HG02885 (cell line): ENCODE measurements at regions not wholly inside any gene's neighbourhood (a gene's known extent, or its start where the extent isn't known, plus 50 kb on each side); places are given as distances from the start of the nearest gene placed in this dataset.

ENCODE experiments used
- ATAC-seq: cut with Tn5 transposase; IDR thresholded peaks from one replicate; pipeline ENCODE4 v1.9.1; 2021; ENCODE audit warnings: mild to moderate bottlenecking; ENCODE audit not compliant: unreplicated experiment, poor library complexity

- ATAC-seq = no peak
Measured at GRCh38 chr16:85367485-85367884, 245.6 kb upstream of the GSE1 start.

GRCh38 chr16:85369060-85369459, 244.1 kb upstream of the GSE1 start:
- ATAC-seq = no peak

- no peak for ATAC-seq
Measured at GRCh38 chr16:85369741-85370528, 243.2 kb upstream of the GSE1 start.

DNA sequence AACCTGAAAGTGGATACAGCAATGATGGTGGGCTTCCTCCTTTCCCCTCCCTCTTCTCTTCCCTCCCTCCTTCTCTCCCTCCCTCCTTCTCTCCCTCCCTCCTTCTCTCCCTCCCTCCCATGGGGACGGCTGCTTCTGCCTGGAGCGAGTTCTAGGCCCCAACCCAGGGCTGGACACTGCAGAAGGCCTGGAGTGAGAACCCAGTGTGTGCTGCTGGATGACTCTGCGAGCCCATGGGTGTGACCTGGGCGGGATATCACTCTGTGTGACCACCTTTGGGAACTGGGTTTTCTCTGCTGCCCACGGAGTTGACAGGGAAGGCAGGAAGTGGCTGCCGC, 242.6 kb upstream of the GSE1 start:
- no peak for ATAC-seq

DNA sequence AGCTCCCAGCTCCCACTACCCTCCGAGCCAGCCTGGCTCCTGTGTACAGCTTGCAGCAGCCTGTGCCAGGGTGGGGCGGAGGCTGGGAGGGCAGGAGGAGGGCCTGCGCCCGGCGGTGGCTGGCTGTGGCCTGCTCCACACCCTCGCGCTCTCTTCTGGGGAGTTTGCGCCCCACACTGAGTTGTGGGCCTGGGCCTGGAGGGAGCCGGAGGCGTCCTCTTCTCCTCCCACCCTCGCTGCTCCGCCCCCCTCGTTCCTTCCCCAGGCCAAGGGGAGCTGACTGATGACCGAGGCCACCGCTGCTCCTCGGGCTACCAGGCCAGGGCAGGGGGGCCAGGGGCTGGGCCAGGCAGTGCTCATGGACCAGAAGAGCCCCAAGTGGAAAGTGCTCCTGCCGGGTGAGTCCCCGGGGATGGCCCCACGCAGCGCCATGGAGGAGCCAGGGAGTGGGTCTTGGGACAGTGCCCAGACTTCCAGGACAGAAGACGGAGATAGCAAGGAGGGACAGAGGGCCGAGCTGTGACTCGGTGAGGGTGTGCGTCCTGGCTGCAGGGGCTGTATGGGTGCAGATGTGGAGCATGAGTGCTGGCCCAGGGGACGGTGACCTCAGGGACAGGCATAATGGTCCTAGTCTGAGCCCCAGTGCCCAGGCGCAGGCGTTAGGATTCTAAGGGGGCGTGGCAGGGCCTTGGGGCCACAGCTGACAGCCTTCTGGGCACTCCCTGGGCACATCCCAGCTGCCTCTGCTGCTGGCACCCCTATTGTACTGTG, 242.1 kb upstream of the GSE1 start:
- ATAC-seq = no peak

GRCh38 chr16:85371948-85372347, 241.2 kb upstream of the GSE1 start:
- ATAC-seq = no peak

DNA sequence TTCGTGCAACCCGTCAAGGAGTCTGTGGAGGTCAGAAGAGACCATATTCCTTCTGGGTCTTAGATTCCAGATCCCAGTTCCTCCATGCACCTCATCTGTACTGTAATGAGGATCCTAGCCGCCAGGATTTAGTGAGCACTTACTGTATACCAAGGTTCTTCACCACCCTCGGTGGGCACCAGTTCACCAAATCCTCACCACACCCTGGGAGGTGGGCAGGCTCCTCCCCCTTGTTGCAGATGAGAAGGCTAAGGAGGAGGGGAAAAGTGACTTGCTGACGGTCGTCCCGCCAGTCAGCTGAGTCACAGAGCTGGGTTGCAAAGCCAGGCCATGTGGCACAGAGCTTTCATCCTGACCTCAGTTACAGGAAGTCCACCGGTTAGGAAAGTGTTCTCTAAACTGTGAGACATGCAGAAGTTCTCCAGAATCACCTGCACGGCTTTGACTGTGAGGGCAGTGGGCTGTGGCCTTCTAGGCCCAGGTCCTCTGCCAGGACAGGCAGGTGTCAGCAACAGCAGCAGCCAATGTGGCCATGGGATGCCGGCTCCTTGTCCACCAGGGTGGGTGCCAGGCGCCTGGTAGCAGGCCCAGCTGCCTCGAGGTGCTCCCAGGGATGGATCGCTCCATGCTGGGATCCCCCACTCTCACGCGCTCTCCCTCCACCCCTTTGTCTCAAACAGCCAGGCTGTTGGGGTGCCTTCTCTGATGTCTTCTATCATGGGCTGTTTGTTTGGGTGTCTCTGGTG, 240.3 kb upstream of the GSE1 start:
- ATAC-seq = no peak

- no peak for ATAC-seq
Measured at GRCh38 chr16:85373741-85374570, 239.2 kb upstream of the GSE1 start.

DNA sequence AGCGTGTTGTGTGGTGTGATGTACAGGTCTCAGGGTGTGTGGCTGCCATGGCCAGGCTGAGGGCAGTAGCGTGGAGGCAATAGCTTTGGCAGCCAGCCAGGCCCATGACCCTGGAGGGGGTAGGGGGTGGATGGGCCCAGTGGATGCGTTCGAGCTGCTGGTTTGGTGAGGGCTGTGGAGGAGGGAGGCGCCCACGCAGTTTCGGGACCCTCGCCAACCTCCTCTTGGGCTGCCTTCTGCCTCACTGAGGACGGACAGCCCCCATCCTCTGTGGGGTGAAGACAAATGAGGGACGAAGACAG, 238.6 kb upstream of the GSE1 start:
- no peak for ATAC-seq

DNA sequence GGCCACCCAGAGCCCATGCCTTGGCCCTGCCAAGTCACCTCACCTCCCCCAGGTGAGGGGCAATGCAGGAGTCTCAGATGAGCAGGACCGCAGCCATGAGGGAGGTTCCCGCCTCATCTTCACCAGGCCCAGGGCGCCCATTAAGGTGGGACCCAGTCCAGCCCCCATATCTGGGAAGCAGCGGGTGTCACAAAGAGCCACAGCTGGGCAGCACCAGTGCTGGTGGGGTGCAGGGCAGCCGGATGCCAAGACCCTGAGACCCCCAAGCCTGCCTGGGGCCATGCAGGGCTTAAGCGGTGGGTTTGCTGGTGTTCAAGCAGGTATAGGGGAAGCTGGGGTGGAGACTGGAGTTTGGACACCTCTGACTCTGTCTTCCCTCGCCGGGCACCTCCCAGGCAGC, 237.8 kb upstream of the GSE1 start:
- ATAC-seq = no peak

GRCh38 chr16:85376292-85377095, 236.6 kb upstream of the GSE1 start:
- ATAC-seq = no peak

DNA sequence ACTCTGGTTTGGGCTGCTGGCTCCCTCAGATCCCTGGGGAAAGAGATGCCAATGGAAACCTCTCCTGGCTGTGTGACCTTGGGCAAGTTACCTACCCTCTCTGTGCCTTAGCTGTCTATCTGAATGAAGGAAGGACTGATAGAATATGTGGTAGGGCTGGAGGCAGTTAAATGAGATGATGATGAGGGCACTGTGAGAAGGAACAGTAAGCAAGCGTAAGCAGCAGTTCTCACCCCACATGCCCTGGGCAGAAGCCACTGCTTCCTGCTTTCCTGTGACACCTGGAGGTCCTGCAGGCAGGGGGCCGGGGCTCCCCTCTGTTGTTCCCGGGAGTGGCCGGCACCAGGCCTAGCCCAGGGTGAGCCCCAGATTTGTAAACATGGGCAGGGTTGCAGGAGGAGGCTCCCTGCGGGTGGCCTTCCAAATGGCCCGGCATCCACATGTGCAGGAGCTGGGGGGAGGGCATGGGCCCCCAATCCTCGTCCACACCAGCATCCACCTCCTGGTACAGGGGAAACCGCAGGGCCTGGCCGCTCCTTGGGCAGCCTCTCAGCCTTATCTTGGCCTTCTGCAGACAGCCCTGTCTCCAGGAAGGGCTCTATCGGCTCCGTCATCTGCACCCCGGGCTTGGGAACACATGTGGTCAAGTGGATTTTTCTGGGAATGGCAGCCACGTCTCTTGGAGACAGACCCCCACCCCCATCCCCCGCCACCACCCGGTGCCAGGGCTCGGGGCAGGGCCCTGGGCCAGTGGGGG, 235.6 kb upstream of the GSE1 start:
- ATAC-seq = no peak

GRCh38 chr16:85378145-85379040, 234.7 kb upstream of the GSE1 start:
- no peak for ATAC-seq

GRCh38 chr16:85379041-85380001, 233.8 kb upstream of the GSE1 start:
- ATAC-seq = no peak

- ATAC-seq = no peak
Measured at GRCh38 chr16:85380002-85380395, 233.1 kb upstream of the GSE1 start.

- ATAC-seq = no peak
Measured at GRCh38 chr16:85380905-85381737, 232.0 kb upstream of the GSE1 start.
